22Rv1 (cell line): ENCODE measurements at regions not wholly inside any gene's neighbourhood (a gene's known extent, or its start where the extent isn't known, plus 50 kb on each side); places are given as distances from the start of the nearest gene placed in this dataset.

ENCODE experiments used
- H3K27ac ChIP-seq: fragments of 450-650 bp; 2 replicates; pipeline ENCODE4 v1.5.1; 2017
- CTCF ChIP-seq: fragments of 450-650 bp; IDR thresholded peaks from 2 replicates; pipeline ENCODE4 v1.5.1; 2017; ENCODE audit warnings: mild to moderate bottlenecking
- ZFX ChIP-seq: fragments of 450-650 bp; IDR thresholded peaks from 2 replicates; pipeline ENCODE4 v1.6.1; 2017; ENCODE audit warnings: antibody characterized with exemption, borderline replicate concordance

- no peak for TF ChIP-seq CTCF
- no peak for TF ChIP-seq ZFX
- H3K27ac ChIP-seq, result no peak overlapping the region
Measured at GRCh38 chr1:29469457-29469856, 233.1 kb downstream of the PTPRU start.

- H3K27ac ChIP-seq, result no peak overlapping the region
- TF ChIP-seq CTCF (no peak), ZFX (no peak)
Measured at GRCh38 chr1:29467989-29468900, 231.9 kb downstream of the PTPRU start.

DNA sequence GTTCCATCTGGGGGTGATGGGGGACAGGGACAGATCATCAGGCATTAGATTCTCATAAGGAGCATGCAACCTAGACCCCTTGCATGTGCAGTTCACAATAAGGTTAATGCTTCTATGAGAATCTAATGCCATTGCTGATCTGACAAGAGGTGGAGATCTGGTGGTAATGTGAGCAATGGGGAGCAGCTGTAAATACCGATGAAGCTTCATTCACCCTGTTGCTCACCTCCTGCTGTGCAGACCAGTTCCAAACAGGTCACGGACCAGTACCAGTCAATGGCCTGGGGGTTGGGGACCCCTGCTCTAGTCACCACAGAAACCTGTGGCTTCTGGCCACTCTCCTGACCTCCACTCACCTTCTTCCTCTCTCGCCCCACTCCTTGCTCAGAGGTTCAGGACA lies 229.9 kb downstream of the PTPRU start:
- no peak for TF ChIP-seq ZFX
- no peak for TF ChIP-seq CTCF
- H3K27ac ChIP-seq, result no peak overlapping the region

- no peak overlapping the region for H3K27ac ChIP-seq
- TF ChIP-seq CTCF (no peak), ZFX (no peak)
Measured at GRCh38 chr1:29465755-29466154, 229.4 kb downstream of the PTPRU start.

DNA sequence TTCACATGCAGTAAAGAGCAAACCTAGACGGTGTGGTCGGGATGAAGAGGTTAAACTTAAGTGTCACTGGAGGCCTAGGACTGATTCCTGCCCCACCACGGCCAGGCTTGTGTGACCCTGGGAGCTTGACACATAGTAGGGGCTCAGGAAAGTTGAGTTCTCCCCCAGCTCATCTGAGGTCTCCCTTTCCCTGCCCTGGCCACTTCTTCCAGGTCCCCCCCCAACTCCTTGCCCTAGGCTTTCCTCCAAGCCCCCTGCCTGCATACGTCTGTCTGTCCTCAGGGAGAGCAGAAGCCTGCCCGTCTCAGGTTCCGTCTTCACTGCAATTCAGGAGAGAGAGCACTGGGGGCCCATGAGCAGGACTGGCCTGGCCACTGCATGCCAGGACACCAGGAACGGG lies 225.8 kb downstream of the PTPRU start:
- no peak for TF ChIP-seq ZFX
- TF ChIP-seq CTCF, result no peak

DNA sequence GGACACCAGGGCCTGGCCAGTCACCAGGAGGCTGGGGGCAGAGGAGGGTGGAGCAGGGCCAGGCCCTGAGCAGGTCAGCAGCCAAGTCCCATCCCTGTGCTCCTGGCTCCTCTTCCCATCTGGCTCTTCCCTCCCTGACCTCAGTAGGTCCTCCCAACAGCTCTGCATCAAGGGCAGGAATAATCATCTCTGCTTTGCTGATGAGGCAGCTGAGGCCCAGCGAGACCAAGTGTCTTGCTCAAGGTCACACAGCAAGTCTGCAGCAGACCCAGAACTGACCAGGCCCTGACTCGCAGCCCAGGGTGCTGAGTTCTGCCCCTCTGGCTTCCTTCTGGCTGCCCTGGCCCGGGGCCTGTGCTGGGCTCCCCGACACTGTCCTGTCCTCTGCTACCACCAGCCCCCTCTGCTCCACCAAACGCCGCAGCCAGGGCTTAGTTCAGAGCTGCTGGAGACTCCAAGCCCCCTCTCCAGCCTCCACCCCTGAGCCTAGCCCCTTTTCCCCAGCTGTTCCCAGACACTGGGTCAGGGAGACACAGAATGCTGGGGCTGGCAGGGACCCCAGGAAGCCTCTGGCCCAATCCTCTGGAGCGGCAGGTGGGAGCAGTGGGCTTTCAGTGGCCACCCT lies 224.9 kb downstream of the PTPRU start:
- no peak for TF ChIP-seq CTCF
- TF ChIP-seq ZFX, result no peak
- no peak overlapping the region for H3K27ac ChIP-seq

More for the DNA sequence above, 225.8 kb downstream of the PTPRU start:
- no peak overlapping the region for H3K27ac ChIP-seq

- TF ChIP-seq ZFX (no peak), CTCF (no peak)
Measured at GRCh38 chr1:29460694-29461093, 224.4 kb downstream of the PTPRU start.

More at GRCh38 chr1:29460694-29461093, 224.4 kb downstream of the PTPRU start:
- H3K27ac ChIP-seq, result no peak overlapping the region
